Natural killer cell (primary cell): ENCODE measurements at regions not wholly inside any gene's neighbourhood (a gene's known extent, or its start where the extent isn't known, plus 50 kb on each side); places are given as distances from the start of the nearest gene placed in this dataset.

ENCODE experiments used
- ATAC-seq, 3 donors: fragments of 150-1000 bp in 2 of 3; fragments of 200-7000 bp in 1 of 3; cut with Tn5 transposase; 1 replicate in 1 of 3; 2 replicates in 2 of 3; pipeline ENCODE4 v1.10.0; 2021; ENCODE audit warnings: mild to moderate bottlenecking in 2 of 3, moderate library complexity in 2 of 3
- DNase-seq, 2 donors: peaks; one replicate each; pipeline versions ENCODE4 v3.0.0 to v3.0.0-alpha.2; 2013 to 2021; ENCODE audit warnings: mixed read lengths in 1 of 2
- H3K27ac ChIP-seq: one replicate; pipeline ENCODE4 v1.5.1; 2013; ENCODE audit warnings: mild to moderate bottlenecking, low read length
- H3K27me3 ChIP-seq: one replicate; pipeline ENCODE4 v1.6.1; 2013; ENCODE audit warnings: low read length; ENCODE audit not compliant: control insufficient read depth, insufficient read depth
- H3K36me3 ChIP-seq: one replicate; pipeline ENCODE4 v1.6.1; 2013; ENCODE audit warnings: low read length; ENCODE audit not compliant: control insufficient read depth, insufficient read depth
- H3K4me1 ChIP-seq: one replicate; pipeline ENCODE4 v1.6.1; 2013; ENCODE audit warnings: low read length; ENCODE audit not compliant: control insufficient read depth, insufficient read depth
- H3K4me3 ChIP-seq: one replicate; pipeline ENCODE4 v1.5.1; 2013; ENCODE audit warnings: low read length
- H3K9me3 ChIP-seq: one replicate; pipeline ENCODE4 v1.6.1; 2013; ENCODE audit warnings: low read length; ENCODE audit not compliant: control insufficient read depth, insufficient read depth
- H3K27ac Mint-ChIP-seq, 2 donors: one replicate each; pipeline ENCODE4 v1.8.0; 2022; ENCODE audit warnings: mild to moderate bottlenecking in 2 of 2, mixed read lengths in 2 of 2, moderate library complexity in 1 of 2
- H3K27me3 Mint-ChIP-seq, 2 donors: one replicate each; pipeline ENCODE4 v1.8.0; 2022; ENCODE audit warnings: low read depth in 2 of 2, mixed read lengths in 2 of 2
- H3K36me3 Mint-ChIP-seq: one replicate; pipeline ENCODE4 v1.8.0; 2022; ENCODE audit warnings: mixed read lengths
- H3K4me1 Mint-ChIP-seq, 2 donors: one replicate each; pipeline ENCODE4 v1.8.0; 2022; ENCODE audit warnings: mixed read lengths in 2 of 2
- H3K4me3 Mint-ChIP-seq: one replicate; pipeline ENCODE4 v1.8.0; 2022; ENCODE audit warnings: mild to moderate bottlenecking, moderate library complexity, mixed read lengths
- H3K9me3 Mint-ChIP-seq, 2 donors: one replicate each; pipeline ENCODE4 v1.8.0; 2022; ENCODE audit warnings: mixed read lengths in 2 of 2
- CTCF ChIP-seq: fragments of 200-600 bp; IDR thresholded peaks from one replicate; pipeline ENCODE4 v1.8.0; 2022; ENCODE audit warnings: antibody characterized with exemption
- WGBS: methylation state at CpG from one replicate; pipeline ENCODE4 v1.1.7; 2013; ENCODE audit warnings: missing lambda C conversion rate; ENCODE audit not compliant: insufficient coverage; 5-methylcytosine and 5-hydroxymethylcytosine counted together
- intact Hi-C: fragments of 100-400 bp; cut with micrococcal nuclease; formaldehyde crosslinking; loops from one replicate; pipeline ENCODE4 v1.14.2; 2022

- Mint-ChIP-seq H3K27ac (no peak overlapping the region), H3K4me3 (no peak overlapping the region), H3K9me3 (no peaks in the 10 kb centered on the region), H3K4me1 (no peaks in the 10 kb centered on the region), H3K27me3 (peaks cover 6 to 13% of the 10 kb centered on the region in 2 donors), H3K36me3 (no peaks in the 10 kb centered on the region)
- no peaks in the 10 kb centered on the region for H3K27me3 ChIP-seq
- no peak for ATAC-seq
- intact Hi-C loops, result loop anchor here (10.0 kb wide), 2 partner anchors 215 to 675 kb away; partner anchors contain the start of gene CDH24
- no peaks in the 10 kb centered on the region for H3K36me3 ChIP-seq
- no peak overlapping the region for H3K27ac ChIP-seq
- peaks cover 14% of the 10 kb centered on the region for H3K4me1 ChIP-seq
- DNase-seq, result no peak
- H3K9me3 ChIP-seq, result no peaks in the 10 kb centered on the region
- no peak for TF ChIP-seq CTCF
- no peak overlapping the region for H3K4me3 ChIP-seq
Measured at GRCh38 chr14:22379727-22380126, 209.3 kb downstream of the DAD1 start.

GRCh38 chr14:22378181-22378580, 210.8 kb downstream of the DAD1 start:
- WGBS, result 88% methylated on average over 1 of the region's 2 CpGs
- intact Hi-C loops, result loop anchor here (10.0 kb wide), 1 partner anchor 213 kb away; no protein-coding TSS in a partner anchor

GRCh38 chr14:22375321-22375930, 213.6 kb downstream of the DAD1 start:
- H3K36me3 ChIP-seq, result no peaks in the 10 kb centered on the region
- no peaks in the 10 kb centered on the region for H3K4me1 ChIP-seq
- peak in 1 of 2 donors; percentile 22 for DNase-seq
- no peak overlapping the region for H3K27ac ChIP-seq
- H3K4me1 Mint-ChIP-seq, result no peaks in the 10 kb centered on the region
- intact Hi-C loops, result loop anchor here (1.0 to 10.0 kb wide), 4 partner anchors 56 to 211 kb away; no protein-coding TSS in a partner anchor
- H3K9me3 Mint-ChIP-seq, result no peaks in the 10 kb centered on the region
- no peak overlapping the region for H3K4me3 Mint-ChIP-seq
- H3K4me3 ChIP-seq, result no peak overlapping the region
- no peaks in the 10 kb centered on the region for H3K36me3 Mint-ChIP-seq
- H3K27me3 ChIP-seq, result no peaks in the 10 kb centered on the region
- ATAC-seq, result peak in 2 of 3 donors; percentile 62 to 65
- H3K27ac Mint-ChIP-seq, result no peak overlapping the region
- peak; percentile 73 for TF ChIP-seq CTCF
- no peaks in the 10 kb centered on the region for H3K9me3 ChIP-seq
- 6% methylated on average over 2 of the region's 2 CpGs for WGBS
- H3K27me3 Mint-ChIP-seq, result peaks cover 9 to 19% of the 10 kb centered on the region in 2 donors

More at GRCh38 chr14:22378181-22378580, 210.8 kb downstream of the DAD1 start:
- H3K4me1 ChIP-seq, result peaks cover 3% of the 10 kb centered on the region
- H3K4me1 Mint-ChIP-seq, result no peaks in the 10 kb centered on the region
- no peak overlapping the region for H3K27ac Mint-ChIP-seq
- no peaks in the 10 kb centered on the region for H3K27me3 ChIP-seq
- H3K36me3 Mint-ChIP-seq, result no peaks in the 10 kb centered on the region
- no peak for ATAC-seq
- H3K4me3 Mint-ChIP-seq, result no peak overlapping the region
- no peaks in the 10 kb centered on the region for H3K9me3 ChIP-seq
- no peaks in the 10 kb centered on the region for H3K9me3 Mint-ChIP-seq
- no peaks in the 10 kb centered on the region for H3K36me3 ChIP-seq
- peaks cover 6 to 13% of the 10 kb centered on the region in 2 donors for H3K27me3 Mint-ChIP-seq
- no peak for DNase-seq
- H3K27ac ChIP-seq, result no peak overlapping the region
- no peak overlapping the region for H3K4me3 ChIP-seq
- TF ChIP-seq CTCF, result no peak
